Activated CD4-positive, alpha-beta T cell treated with anti-CD3 and anti-CD28 coated beads for 36 hours (primary cell): ENCODE measurements at regions not wholly inside any gene's neighbourhood (a gene's known extent, or its start where the extent isn't known, plus 50 kb on each side); places are given as distances from the start of the nearest gene placed in this dataset.

Experiments
- ATAC-seq: fragments of 200-7000 bp; cut with Tn5 transposase; one replicate; pipeline ENCODE4 v1.10.0; 2021; ENCODE audit warnings: mild to moderate bottlenecking, moderate library complexity
- CTCF ChIA-PET: fragments of 350-600 bp; sonication (Branson Sonifier 250); formaldehyde crosslinking; loops from one replicate; lab custom pipeline; 2021; ENCODE audit warnings: antibody characterized with exemption; lab: Charles Lee
- POLR2A ChIA-PET: fragments of 350-600 bp; sonication (Branson Sonifier 250); formaldehyde crosslinking; loops from one replicate; lab custom pipeline; 2021; ENCODE audit warnings: antibody characterized with exemption, inconsistent platforms; lab: Charles Lee
- DNase-seq: peaks from one replicate; pipeline ENCODE4 v3.0.0-alpha.2; 2020
- H3K27ac Mint-ChIP-seq: one replicate; pipeline ENCODE4 v1.8.0; 2021; ENCODE audit warnings: mixed read lengths
- H3K27me3 Mint-ChIP-seq: one replicate; pipeline ENCODE4 v1.8.0; 2021; ENCODE audit warnings: mixed read lengths
- H3K36me3 Mint-ChIP-seq: one replicate; pipeline ENCODE4 v1.8.0; 2021; ENCODE audit warnings: low read depth, mixed read lengths
- H3K4me1 Mint-ChIP-seq: one replicate; pipeline ENCODE4 v1.8.0; 2021; ENCODE audit warnings: mixed read lengths
- H3K4me3 Mint-ChIP-seq: one replicate; pipeline ENCODE4 v1.8.0; 2021; ENCODE audit warnings: mild to moderate bottlenecking, moderate library complexity, mixed read lengths
- H3K9me3 Mint-ChIP-seq: one replicate; pipeline ENCODE4 v1.8.0; 2021; ENCODE audit warnings: low read depth, mixed read lengths
- intact Hi-C, 2 experiments: fragments of 100-400 bp; cut with DNase I in 1 of 2; cut with micrococcal nuclease in 1 of 2; formaldehyde crosslinking; loops; one replicate each; pipeline versions ENCODE4 v1.14.2 to v1.15.1; 2022 to 2024; cut with DNase I, micrococcal nuclease

GRCh38 chr4:180625653-180626052, 1617.5 kb upstream of the TENM3 start:
- no peak for ATAC-seq
- ChIA-PET POLR2A (no interaction called here), CTCF (no interaction called here)
- Mint-ChIP-seq H3K36me3 (no peaks in the 10 kb centered on the region), H3K27me3 (no peaks in the 10 kb centered on the region), H3K27ac (no peak overlapping the region), H3K9me3 (no peaks in the 10 kb centered on the region), H3K4me3 (no peak overlapping the region), H3K4me1 (no peaks in the 10 kb centered on the region)
- DNase-seq = no peak
- intact Hi-C loops = no loop called here

- no peak for ATAC-seq
- no peaks in the 10 kb centered on the region for H3K27me3 Mint-ChIP-seq
- H3K4me1 Mint-ChIP-seq = no peaks in the 10 kb centered on the region
- H3K4me3 Mint-ChIP-seq = no peak overlapping the region
- ChIA-PET CTCF (no interaction called here), POLR2A (no interaction called here)
- intact Hi-C loops = no loop called here
- no peaks in the 10 kb centered on the region for H3K36me3 Mint-ChIP-seq
- H3K9me3 Mint-ChIP-seq = no peaks in the 10 kb centered on the region
- H3K27ac Mint-ChIP-seq = no peak overlapping the region
- no peak for DNase-seq
These were observed 1613.1 kb upstream of the TENM3 start for GRCh38 chr4:180630012-180630665.

GRCh38 chr4:180634306-180634705, 1608.9 kb upstream of the TENM3 start:
- no peaks in the 10 kb centered on the region for H3K36me3 Mint-ChIP-seq
- H3K9me3 Mint-ChIP-seq = no peaks in the 10 kb centered on the region
- no peaks in the 10 kb centered on the region for H3K4me1 Mint-ChIP-seq
- H3K27ac Mint-ChIP-seq = no peak overlapping the region
- no peak for ATAC-seq
- intact Hi-C loops = no loop called here
- POLR2A ChIA-PET = no interaction called here
- no peaks in the 10 kb centered on the region for H3K27me3 Mint-ChIP-seq
- CTCF ChIA-PET = no interaction called here
- DNase-seq = no peak
- no peak overlapping the region for H3K4me3 Mint-ChIP-seq

- DNase-seq (no peak), ATAC-seq (no peak)
- intact Hi-C loops = no loop called here
- CTCF ChIA-PET = interaction anchor here (0.6 kb wide), 1 partner anchor 1641 kb away, joined by 3 read pairs; no protein-coding TSS in a partner anchor
- no peaks in the 10 kb centered on the region for H3K4me1 Mint-ChIP-seq
- H3K9me3 Mint-ChIP-seq = no peaks in the 10 kb centered on the region
- no peak overlapping the region for H3K4me3 Mint-ChIP-seq
- no peaks in the 10 kb centered on the region for H3K36me3 Mint-ChIP-seq
- H3K27ac Mint-ChIP-seq = no peak overlapping the region
- POLR2A ChIA-PET = no interaction called here
- no peaks in the 10 kb centered on the region for H3K27me3 Mint-ChIP-seq
These were observed 1607.9 kb upstream of the TENM3 start for GRCh38 chr4:180635281-180635680.

GRCh38 chr4:180636696-180637404, 1606.4 kb upstream of the TENM3 start:
- H3K27ac Mint-ChIP-seq = no peak overlapping the region
- H3K36me3 Mint-ChIP-seq = no peaks in the 10 kb centered on the region
- intact Hi-C loops = no loop called here
- H3K4me1 Mint-ChIP-seq = no peaks in the 10 kb centered on the region
- no peak for ATAC-seq
- CTCF ChIA-PET = interaction anchor here (0.7 kb wide), 1 partner anchor 75 kb away, joined by 3 read pairs; no protein-coding TSS in a partner anchor
- H3K27me3 Mint-ChIP-seq = no peaks in the 10 kb centered on the region
- DNase-seq = no peak
- no peaks in the 10 kb centered on the region for H3K9me3 Mint-ChIP-seq
- POLR2A ChIA-PET = no interaction called here
- no peak overlapping the region for H3K4me3 Mint-ChIP-seq

- ATAC-seq = no peak
- no peaks in the 10 kb centered on the region for H3K36me3 Mint-ChIP-seq
- POLR2A ChIA-PET = no interaction called here
- H3K4me1 Mint-ChIP-seq = no peaks in the 10 kb centered on the region
- intact Hi-C loops = no loop called here
- no peak for DNase-seq
- H3K4me3 Mint-ChIP-seq = no peak overlapping the region
- CTCF ChIA-PET = no interaction called here
- H3K27me3 Mint-ChIP-seq = no peaks in the 10 kb centered on the region
- H3K27ac Mint-ChIP-seq = no peak overlapping the region
- H3K9me3 Mint-ChIP-seq = no peaks in the 10 kb centered on the region
These were observed 1605.6 kb upstream of the TENM3 start for GRCh38 chr4:180637616-180638015.

- CTCF ChIA-PET = no interaction called here
- intact Hi-C loops = no loop called here
- no peaks in the 10 kb centered on the region for H3K27me3 Mint-ChIP-seq
- no peak overlapping the region for H3K27ac Mint-ChIP-seq
- DNase-seq (no peak), ATAC-seq (no peak)
- POLR2A ChIA-PET = no interaction called here
- H3K36me3 Mint-ChIP-seq = no peaks in the 10 kb centered on the region
- H3K4me1 Mint-ChIP-seq = no peaks in the 10 kb centered on the region
- H3K9me3 Mint-ChIP-seq = no peaks in the 10 kb centered on the region
- no peak overlapping the region for H3K4me3 Mint-ChIP-seq
These were observed 1603.0 kb upstream of the TENM3 start for GRCh38 chr4:180640193-180640592.

GRCh38 chr4:180641495-180641894, 1601.7 kb upstream of the TENM3 start:
- H3K4me3 Mint-ChIP-seq = no peak overlapping the region
- no peak overlapping the region for H3K27ac Mint-ChIP-seq
- H3K4me1 Mint-ChIP-seq = no peaks in the 10 kb centered on the region
- DNase-seq (no peak), ATAC-seq (no peak)
- POLR2A ChIA-PET = no interaction called here
- no peaks in the 10 kb centered on the region for H3K27me3 Mint-ChIP-seq
- no peaks in the 10 kb centered on the region for H3K36me3 Mint-ChIP-seq
- intact Hi-C loops = no loop called here
- CTCF ChIA-PET = no interaction called here
- no peaks in the 10 kb centered on the region for H3K9me3 Mint-ChIP-seq

GRCh38 chr4:180642732-180643131, 1600.5 kb upstream of the TENM3 start:
- ATAC-seq = no peak
- intact Hi-C loops = no loop called here
- ChIA-PET POLR2A (no interaction called here), CTCF (no interaction called here)
- Mint-ChIP-seq H3K27ac (no peak overlapping the region), H3K4me1 (no peaks in the 10 kb centered on the region), H3K36me3 (no peaks in the 10 kb centered on the region), H3K9me3 (no peaks in the 10 kb centered on the region), H3K4me3 (no peak overlapping the region), H3K27me3 (no peaks in the 10 kb centered on the region)
- DNase-seq = no peak

GRCh38 chr4:180650273-180650672, 1592.9 kb upstream of the TENM3 start:
- Mint-ChIP-seq H3K4me1 (no peaks in the 10 kb centered on the region), H3K9me3 (no peaks in the 10 kb centered on the region), H3K27me3 (no peaks in the 10 kb centered on the region), H3K4me3 (no peak overlapping the region), H3K36me3 (no peaks in the 10 kb centered on the region), H3K27ac (no peak overlapping the region)
- POLR2A ChIA-PET = no interaction called here
- DNase-seq (no peak), ATAC-seq (no peak)
- intact Hi-C loops = no loop called here
- CTCF ChIA-PET = no interaction called here

- Mint-ChIP-seq H3K36me3 (no peaks in the 10 kb centered on the region), H3K4me3 (no peak overlapping the region), H3K9me3 (no peaks in the 10 kb centered on the region), H3K27ac (no peak overlapping the region), H3K4me1 (no peaks in the 10 kb centered on the region), H3K27me3 (no peaks in the 10 kb centered on the region)
- DNase-seq (no peak), ATAC-seq (no peak)
- POLR2A ChIA-PET = no interaction called here
- CTCF ChIA-PET = no interaction called here
- intact Hi-C loops = no loop called here
These were observed 1590.7 kb upstream of the TENM3 start for GRCh38 chr4:180652533-180652932.

GRCh38 chr4:180655886-180656285, 1587.3 kb upstream of the TENM3 start:
- H3K27me3 Mint-ChIP-seq = no peaks in the 10 kb centered on the region
- no peaks in the 10 kb centered on the region for H3K9me3 Mint-ChIP-seq
- no peaks in the 10 kb centered on the region for H3K4me1 Mint-ChIP-seq
- H3K27ac Mint-ChIP-seq = no peak overlapping the region
- CTCF ChIA-PET = no interaction called here
- DNase-seq = no peak
- H3K36me3 Mint-ChIP-seq = no peaks in the 10 kb centered on the region
- intact Hi-C loops = no loop called here
- POLR2A ChIA-PET = no interaction called here
- no peak for ATAC-seq
- no peak overlapping the region for H3K4me3 Mint-ChIP-seq
